ENCODE measurements at regions not wholly inside any gene's neighbourhood (a gene's known extent, or its start where the extent isn't known, plus 50 kb on each side); places are given as distances from the start of the nearest gene placed in this dataset.

- Histone ChIP-seq H3K9ac (ENCODE audit: low read length) (no peak overlapping the region), H3K27ac (ENCODE audit: low read length) (no peak overlapping the region), H3K27me3 (ENCODE audit: control insufficient read depth, insufficient read depth, low read length) (no peaks in the 10 kb centered on the region), H3K4me3 (ENCODE audit: low read length) (no peak overlapping the region), H3K4me1 (ENCODE audit: control insufficient read depth, low read depth, low read length) (no peaks in the 10 kb centered on the region), H3K36me3 (ENCODE audit: control insufficient read depth, low read depth, low read length) (no peaks in the 10 kb centered on the region), H3K9me3 (ENCODE audit: control insufficient read depth, low read depth, low read length) (no peaks in the 10 kb centered on the region)
These were observed 294.0 kb downstream of the SEC61B start for GRCh38 chr9:99515895-99516656.

- Histone ChIP-seq H3K36me3 (ENCODE audit: control insufficient read depth, low read depth, low read length) (no peaks in the 10 kb centered on the region), H3K4me3 (ENCODE audit: low read length) (no peak overlapping the region), H3K4me1 (ENCODE audit: control insufficient read depth, low read depth, low read length) (no peaks in the 10 kb centered on the region), H3K27me3 (ENCODE audit: control insufficient read depth, insufficient read depth, low read length) (no peaks in the 10 kb centered on the region), H3K27ac (ENCODE audit: low read length) (no peak overlapping the region), H3K9ac (ENCODE audit: low read length) (no peak overlapping the region), H3K9me3 (ENCODE audit: control insufficient read depth, low read depth, low read length) (no peaks in the 10 kb centered on the region)
These were observed 294.6 kb downstream of the SEC61B start for GRCh38 chr9:99516657-99517049.

- Histone ChIP-seq H3K27ac (ENCODE audit: low read length) (no peak overlapping the region), H3K36me3 (ENCODE audit: control insufficient read depth, low read depth, low read length) (no peaks in the 10 kb centered on the region), H3K9ac (ENCODE audit: low read length) (no peak overlapping the region), H3K9me3 (ENCODE audit: control insufficient read depth, low read depth, low read length) (no peaks in the 10 kb centered on the region), H3K4me1 (ENCODE audit: control insufficient read depth, low read depth, low read length) (no peaks in the 10 kb centered on the region), H3K4me3 (ENCODE audit: low read length) (no peak overlapping the region), H3K27me3 (ENCODE audit: control insufficient read depth, insufficient read depth, low read length) (no peaks in the 10 kb centered on the region)
These were observed 297.8 kb upstream of the NR4A3 start for GRCh38 chr9:99523838-99524237.

GRCh38 chr9:99531313-99531712 lies 290.4 kb upstream of the NR4A3 start:
- H3K4me3 ChIP-seq (ENCODE audit: low read length): no peak overlapping the region
- H3K9ac ChIP-seq (ENCODE audit: low read length): no peak overlapping the region
- no peak overlapping the region for H3K27ac ChIP-seq (ENCODE audit: low read length)
- no peaks in the 10 kb centered on the region for H3K4me1 ChIP-seq (ENCODE audit: control insufficient read depth, low read depth, low read length)
- H3K9me3 ChIP-seq (ENCODE audit: control insufficient read depth, low read depth, low read length): no peaks in the 10 kb centered on the region
- H3K27me3 ChIP-seq (ENCODE audit: control insufficient read depth, insufficient read depth, low read length): no peaks in the 10 kb centered on the region
- H3K36me3 ChIP-seq (ENCODE audit: control insufficient read depth, low read depth, low read length): no peaks in the 10 kb centered on the region

GRCh38 chr9:99533421-99533820 lies 288.3 kb upstream of the NR4A3 start:
- Histone ChIP-seq H3K4me3 (ENCODE audit: low read length) (no peak overlapping the region), H3K9ac (ENCODE audit: low read length) (no peak overlapping the region), H3K9me3 (ENCODE audit: control insufficient read depth, low read depth, low read length) (no peaks in the 10 kb centered on the region), H3K36me3 (ENCODE audit: control insufficient read depth, low read depth, low read length) (no peaks in the 10 kb centered on the region), H3K4me1 (ENCODE audit: control insufficient read depth, low read depth, low read length) (no peaks in the 10 kb centered on the region), H3K27ac (ENCODE audit: low read length) (no peak overlapping the region), H3K27me3 (ENCODE audit: control insufficient read depth, insufficient read depth, low read length) (no peaks in the 10 kb centered on the region)

- Histone ChIP-seq H3K27me3 (ENCODE audit: control insufficient read depth, insufficient read depth, low read length) (no peaks in the 10 kb centered on the region), H3K27ac (ENCODE audit: low read length) (no peak overlapping the region), H3K36me3 (ENCODE audit: control insufficient read depth, low read depth, low read length) (no peaks in the 10 kb centered on the region), H3K4me1 (ENCODE audit: control insufficient read depth, low read depth, low read length) (no peaks in the 10 kb centered on the region), H3K4me3 (ENCODE audit: low read length) (no peak overlapping the region), H3K9me3 (ENCODE audit: control insufficient read depth, low read depth, low read length) (no peaks in the 10 kb centered on the region), H3K9ac (ENCODE audit: low read length) (no peak overlapping the region)
These were observed 283.7 kb upstream of the NR4A3 start for GRCh38 chr9:99537996-99538395.

GRCh38 chr9:99544526-99544925 lies 277.2 kb upstream of the NR4A3 start:
- Histone ChIP-seq H3K9me3 (ENCODE audit: control insufficient read depth, low read depth, low read length) (no peaks in the 10 kb centered on the region), H3K36me3 (ENCODE audit: control insufficient read depth, low read depth, low read length) (no peaks in the 10 kb centered on the region), H3K4me1 (ENCODE audit: control insufficient read depth, low read depth, low read length) (no peaks in the 10 kb centered on the region), H3K27ac (ENCODE audit: low read length) (no peak overlapping the region), H3K27me3 (ENCODE audit: control insufficient read depth, insufficient read depth, low read length) (no peaks in the 10 kb centered on the region), H3K9ac (ENCODE audit: low read length) (no peak overlapping the region), H3K4me3 (ENCODE audit: low read length) (no peak overlapping the region)

- H3K9ac ChIP-seq (ENCODE audit: low read length): no peak overlapping the region
- H3K36me3 ChIP-seq (ENCODE audit: control insufficient read depth, low read depth, low read length): no peaks in the 10 kb centered on the region
- H3K27me3 ChIP-seq (ENCODE audit: control insufficient read depth, insufficient read depth, low read length): no peaks in the 10 kb centered on the region
- no peak overlapping the region for H3K4me3 ChIP-seq (ENCODE audit: low read length)
- H3K4me1 ChIP-seq (ENCODE audit: control insufficient read depth, low read depth, low read length): no peaks in the 10 kb centered on the region
- H3K9me3 ChIP-seq (ENCODE audit: control insufficient read depth, low read depth, low read length): no peaks in the 10 kb centered on the region
- H3K27ac ChIP-seq (ENCODE audit: low read length): no peak overlapping the region
These were observed 272.2 kb upstream of the NR4A3 start for GRCh38 chr9:99549441-99549840.

GRCh38 chr9:99555792-99556191 lies 265.9 kb upstream of the NR4A3 start:
- H3K9me3 ChIP-seq (ENCODE audit: control insufficient read depth, low read depth, low read length): no peaks in the 10 kb centered on the region
- H3K4me1 ChIP-seq (ENCODE audit: control insufficient read depth, low read depth, low read length): peaks cover 3% of the 10 kb centered on the region
- no peak overlapping the region for H3K9ac ChIP-seq (ENCODE audit: low read length)
- H3K36me3 ChIP-seq (ENCODE audit: control insufficient read depth, low read depth, low read length): no peaks in the 10 kb centered on the region
- H3K27me3 ChIP-seq (ENCODE audit: control insufficient read depth, insufficient read depth, low read length): no peaks in the 10 kb centered on the region
- no peak overlapping the region for H3K27ac ChIP-seq (ENCODE audit: low read length)
- no peak overlapping the region for H3K4me3 ChIP-seq (ENCODE audit: low read length)

GRCh38 chr9:99556998-99557397 lies 264.7 kb upstream of the NR4A3 start:
- H3K36me3 ChIP-seq (ENCODE audit: control insufficient read depth, low read depth, low read length): no peaks in the 10 kb centered on the region
- H3K27me3 ChIP-seq (ENCODE audit: control insufficient read depth, insufficient read depth, low read length): no peaks in the 10 kb centered on the region
- no peak overlapping the region for H3K4me3 ChIP-seq (ENCODE audit: low read length)
- no peaks in the 10 kb centered on the region for H3K9me3 ChIP-seq (ENCODE audit: control insufficient read depth, low read depth, low read length)
- peaks cover 3% of the 10 kb centered on the region for H3K4me1 ChIP-seq (ENCODE audit: control insufficient read depth, low read depth, low read length)
- no peak overlapping the region for H3K9ac ChIP-seq (ENCODE audit: low read length)
- H3K27ac ChIP-seq (ENCODE audit: low read length): no peak overlapping the region

GRCh38 chr9:99557816-99558215 lies 263.9 kb upstream of the NR4A3 start:
- no peaks in the 10 kb centered on the region for H3K27me3 ChIP-seq (ENCODE audit: control insufficient read depth, insufficient read depth, low read length)
- H3K27ac ChIP-seq (ENCODE audit: low read length): no peak overlapping the region
- peaks cover 3% of the 10 kb centered on the region for H3K4me1 ChIP-seq (ENCODE audit: control insufficient read depth, low read depth, low read length)
- no peaks in the 10 kb centered on the region for H3K36me3 ChIP-seq (ENCODE audit: control insufficient read depth, low read depth, low read length)
- H3K9me3 ChIP-seq (ENCODE audit: control insufficient read depth, low read depth, low read length): no peaks in the 10 kb centered on the region
- no peak overlapping the region for H3K4me3 ChIP-seq (ENCODE audit: low read length)
- no peak overlapping the region for H3K9ac ChIP-seq (ENCODE audit: low read length)

GRCh38 chr9:99559776-99560175 lies 261.9 kb upstream of the NR4A3 start:
- Histone ChIP-seq H3K9me3 (ENCODE audit: control insufficient read depth, low read depth, low read length) (no peaks in the 10 kb centered on the region), H3K27ac (ENCODE audit: low read length) (no peak overlapping the region), H3K4me3 (ENCODE audit: low read length) (no peak overlapping the region), H3K4me1 (ENCODE audit: control insufficient read depth, low read depth, low read length) (peaks cover 3% of the 10 kb centered on the region), H3K36me3 (ENCODE audit: control insufficient read depth, low read depth, low read length) (no peaks in the 10 kb centered on the region), H3K27me3 (ENCODE audit: control insufficient read depth, insufficient read depth, low read length) (no peaks in the 10 kb centered on the region), H3K9ac (ENCODE audit: low read length) (no peak overlapping the region)

Measured in iPS-18a (cell line).